Ovary (tissue), 7 donors: ENCODE measurements at regions not wholly inside any gene's neighbourhood (a gene's known extent, or its start where the extent isn't known, plus 50 kb on each side); places are given as distances from the start of the nearest gene placed in this dataset.

Experiments
- DNase-seq, 5 donors: peaks; one replicate each; pipeline ENCODE4 v3.0.0-alpha.2; 2019 to 2020
- H3K27ac ChIP-seq, 2 donors: fragments of 200-600 bp; one replicate each; pipeline versions ENCODE4 v1.5.1 to v1.8.0; 2019 to 2022
- H3K27me3 ChIP-seq: fragments of 200-600 bp; one replicate; pipeline ENCODE4 v1.8.0; 2022
- H3K36me3 ChIP-seq: fragments of 200-600 bp; sonication (generic); one replicate; pipeline ENCODE4 v1.5.1; 2019
- H3K4me1 ChIP-seq: one replicate; pipeline ENCODE4 v1.8.1; 2013; ENCODE audit warnings: mild to moderate bottlenecking, moderate library complexity; ENCODE audit not compliant: insufficient read depth
- H3K4me3 ChIP-seq: fragments of 200-600 bp; sonication (generic); one replicate; pipeline ENCODE4 v1.5.1; 2017
- H3K9me3 ChIP-seq, 2 donors: fragments of 200-600 bp in 1 of 2; sonication (generic) in 1 of 2; one replicate each; pipeline versions ENCODE4 v1.5.1 to v1.8.1; 2013 to 2019; ENCODE audit warnings: mild to moderate bottlenecking in 1 of 2, moderate library complexity in 1 of 2
- CTCF ChIP-seq, 3 donors: fragments of 450-650 bp in 2 of 3; fragments of 200-600 bp in 1 of 3; IDR thresholded peaks; one replicate each; pipeline versions ENCODE4 v1.5.1 to v1.8.0; 2016 to 2022; ENCODE audit warnings: antibody characterized with exemption in 3 of 3, mild to moderate bottlenecking in 1 of 3
- EP300 ChIP-seq: sonication (generic); formaldehyde crosslinking; IDR thresholded peaks from one replicate; pipeline ENCODE4 v1.6.1; 2017; ENCODE audit warnings: antibody characterized with exemption
- POLR2A ChIP-seq: fragments of 450-650 bp; IDR thresholded peaks from one replicate; pipeline ENCODE4 v1.6.1; 2017; ENCODE audit warnings: antibody characterized with exemption, mild to moderate bottlenecking, moderate library complexity
- WGBS, 3 donors: extraction: QIAGEN DNeasy Blood & Tissue Kit in 1 of 3; methylation state at CpG; one replicate each; pipeline versions ENCODE4 v1.1.5 to v1.1.7; 2013 to 2017; 5-methylcytosine and 5-hydroxymethylcytosine counted together
- intact Hi-C, 4 donors: fragments of 100-400 bp; cut with DNase I; formaldehyde crosslinking; loops; one replicate each; pipeline versions ENCODE4 v1.11.0 to v1.15.1; 2022 to 2023
- donor health status: DM: no; HTN: no; CAD: no; lungs with moderate emphysema.
- donor health status: DM: no; HTN: no; CAD: no.
- donor health status: Bipolar disorder and iron deficiency.
- donor health status: DM: no; HTN: no; CAD: no.
- donor health status: DM: yes; HTN: yes; CAD: no.

- Histone ChIP-seq H3K4me3 (no peak overlapping the region), H3K27ac (no peak overlapping the region), H3K4me1 (no peaks in the 10 kb centered on the region), H3K36me3 (no peaks in the 10 kb centered on the region), H3K27me3 (no peaks in the 10 kb centered on the region), H3K9me3 (no peaks in the 10 kb centered on the region)
- intact Hi-C loops, result no loop called here
- WGBS, 3 donors, result 64 to 78% (median 78%) methylated on average over 1 of the region's 1 CpG
- DNase-seq, result no peak
- TF ChIP-seq POLR2A (no peak), EP300 (no peak), CTCF (IDR thresholded peaks at IDR 0.05) (no peak)
These were observed 307.5 kb upstream of the REG3G start for GRCh38 chr2:78718024-78718423.

- intact Hi-C loops, result no loop called here
- no peak for DNase-seq
- H3K27ac ChIP-seq, result no peak overlapping the region
- H3K4me1 ChIP-seq, result no peaks in the 10 kb centered on the region
- 33 to 67% (median 46%) methylated on average over 1 of the region's 1 CpG for WGBS, 3 donors
- no peak for TF ChIP-seq POLR2A
- no peaks in the 10 kb centered on the region for H3K27me3 ChIP-seq
- H3K4me3 ChIP-seq, result no peak overlapping the region
- no peaks in the 10 kb centered on the region for H3K36me3 ChIP-seq
- no peaks in the 10 kb centered on the region for H3K9me3 ChIP-seq
These were observed 307.0 kb upstream of the REG3G start for GRCh38 chr2:78718473-78718872.

- Histone ChIP-seq H3K4me1 (no peaks in the 10 kb centered on the region), H3K9me3 (no peaks in the 10 kb centered on the region), H3K27ac (no peak overlapping the region), H3K4me3 (no peak overlapping the region), H3K36me3 (no peaks in the 10 kb centered on the region), H3K27me3 (no peaks in the 10 kb centered on the region)
- intact Hi-C loops, result no loop called here
- no peak for TF ChIP-seq EP300
- DNase-seq, result no peak
- 73 to 81% (median 80%) methylated on average over 7 of the region's 7 CpGs for WGBS, 3 donors
These were observed 304.0 kb upstream of the REG3G start for GRCh38 chr2:78721355-78722033.

- DNase-seq, result no peak
- no peak overlapping the region for H3K27ac ChIP-seq
- H3K4me3 ChIP-seq, result no peak overlapping the region
- no peaks in the 10 kb centered on the region for H3K9me3 ChIP-seq
- TF ChIP-seq POLR2A (no peak), EP300 (no peak), CTCF (IDR thresholded peaks at IDR 0.05) (no peak)
- no peaks in the 10 kb centered on the region for H3K36me3 ChIP-seq
- intact Hi-C loops, result no loop called here
- H3K4me1 ChIP-seq, result no peaks in the 10 kb centered on the region
- 77 to 84% (median 81%) methylated on average over 3 of the region's 3 CpGs for WGBS, 3 donors
- H3K27me3 ChIP-seq, result no peaks in the 10 kb centered on the region
These were observed 291.3 kb upstream of the REG3G start for GRCh38 chr2:78734221-78734620.

GRCh38 chr2:78739282-78739681 is 286.2 kb upstream of the REG3G start:
- H3K4me3 ChIP-seq, result no peak overlapping the region
- TF ChIP-seq POLR2A (no peak), CTCF (IDR thresholded peaks at IDR 0.05) (no peak), EP300 (no peak)

More at GRCh38 chr2:78739282-78739681, 286.2 kb upstream of the REG3G start:
- no peak for DNase-seq
- Histone ChIP-seq H3K4me1 (no peaks in the 10 kb centered on the region), H3K27me3 (no peaks in the 10 kb centered on the region), H3K9me3 (no peaks in the 10 kb centered on the region), H3K27ac (no peak overlapping the region), H3K36me3 (no peaks in the 10 kb centered on the region)
- WGBS, 3 donors, result 74 to 77% (median 75%) methylated on average over 1 of the region's 1 CpG
- intact Hi-C loops, result no loop called here
